Testis (tissue), 2 donors: ENCODE measurements at regions not wholly inside any gene's neighbourhood (a gene's known extent, or its start where the extent isn't known, plus 50 kb on each side); places are given as distances from the start of the nearest gene placed in this dataset.

Experiments used
- POLR2A ChIP-seq: fragments of 450-650 bp; IDR thresholded peaks from one replicate; pipeline ENCODE4 v1.6.1; 2017; ENCODE audit warnings: antibody characterized with exemption, mild to moderate bottlenecking, moderate library complexity
- TF ChIP-seq, protein P1 (sequence below), 3 experiments: fragments of 450-650 bp in 2 of 3; fragments of 200-600 bp in 1 of 3; sonication (generic) in 1 of 3; IDR thresholded peaks; one replicate each; pipeline ENCODE4 v1.5.1; 2016 to 2019; ENCODE audit warnings: antibody characterized with exemption in 3 of 3, mild to moderate bottlenecking in 2 of 3, moderate library complexity in 1 of 3

DNA sequence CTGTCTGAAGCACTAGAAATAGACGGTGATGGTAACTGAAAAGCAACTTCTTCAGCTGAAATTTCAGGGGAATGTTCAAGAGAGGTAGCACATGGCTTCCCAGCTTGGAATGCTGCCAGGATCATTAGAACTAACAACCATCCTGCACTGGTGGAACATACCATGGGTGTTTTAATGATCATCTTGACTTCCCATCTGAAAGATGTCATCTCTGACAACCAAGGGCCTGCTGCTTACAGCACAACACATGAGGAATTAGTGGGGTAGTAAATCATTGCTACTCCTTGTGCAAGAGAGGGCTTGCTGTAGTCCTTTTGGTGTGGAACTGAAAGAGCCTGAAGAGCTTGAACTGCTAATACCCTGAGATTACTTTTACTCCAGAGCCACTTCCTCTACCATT, 853.7 kb downstream of the MCTP2 start:
- TF ChIP-seq, protein P1, sequence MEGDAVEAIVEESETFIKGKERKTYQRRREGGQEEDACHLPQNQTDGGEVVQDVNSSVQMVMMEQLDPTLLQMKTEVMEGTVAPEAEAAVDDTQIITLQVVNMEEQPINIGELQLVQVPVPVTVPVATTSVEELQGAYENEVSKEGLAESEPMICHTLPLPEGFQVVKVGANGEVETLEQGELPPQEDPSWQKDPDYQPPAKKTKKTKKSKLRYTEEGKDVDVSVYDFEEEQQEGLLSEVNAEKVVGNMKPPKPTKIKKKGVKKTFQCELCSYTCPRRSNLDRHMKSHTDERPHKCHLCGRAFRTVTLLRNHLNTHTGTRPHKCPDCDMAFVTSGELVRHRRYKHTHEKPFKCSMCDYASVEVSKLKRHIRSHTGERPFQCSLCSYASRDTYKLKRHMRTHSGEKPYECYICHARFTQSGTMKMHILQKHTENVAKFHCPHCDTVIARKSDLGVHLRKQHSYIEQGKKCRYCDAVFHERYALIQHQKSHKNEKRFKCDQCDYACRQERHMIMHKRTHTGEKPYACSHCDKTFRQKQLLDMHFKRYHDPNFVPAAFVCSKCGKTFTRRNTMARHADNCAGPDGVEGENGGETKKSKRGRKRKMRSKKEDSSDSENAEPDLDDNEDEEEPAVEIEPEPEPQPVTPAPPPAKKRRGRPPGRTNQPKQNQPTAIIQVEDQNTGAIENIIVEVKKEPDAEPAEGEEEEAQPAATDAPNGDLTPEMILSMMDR (IDR thresholded peaks at IDR 0.05) = no peak
- TF ChIP-seq POLR2A = no peak
